ENCODE measurements at regions not wholly inside any gene's neighbourhood (a gene's known extent, or its start where the extent isn't known, plus 50 kb on each side); places are given as distances from the start of the nearest gene placed in this dataset.

DNA sequence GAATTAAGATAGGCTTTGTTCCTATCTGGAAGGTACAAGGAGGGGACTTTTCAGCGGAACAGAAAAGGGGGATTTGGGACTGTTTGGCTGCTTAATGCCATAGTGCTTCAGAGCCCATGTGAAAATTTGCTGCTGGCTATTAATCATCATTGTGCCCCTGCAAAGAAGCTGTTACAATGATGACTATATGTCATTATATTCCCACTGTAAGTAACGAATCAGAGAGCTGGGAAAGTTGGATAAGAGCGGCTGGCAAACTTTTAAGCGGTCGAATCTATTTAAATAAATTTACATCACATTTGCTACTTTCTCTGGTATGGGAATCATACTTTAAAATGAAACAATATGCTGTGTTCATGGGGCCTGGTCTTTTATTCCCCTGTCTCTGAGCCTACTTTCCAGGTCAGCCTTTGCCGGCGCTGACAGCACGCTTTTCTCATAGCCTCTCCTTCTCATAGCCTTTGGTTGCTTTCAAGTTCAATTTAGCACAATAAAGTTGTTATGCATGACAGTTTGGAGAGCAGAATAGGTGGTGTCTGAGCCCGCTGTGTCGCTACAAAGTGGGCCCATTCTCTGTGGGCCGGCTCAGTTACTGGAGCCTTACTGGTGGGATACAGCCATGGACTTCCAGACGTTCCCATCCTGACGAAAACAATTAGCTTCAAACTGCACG lies 271.2 kb upstream of the TMEM161B start:
- POLR2A ChIA-PET = no interaction called here
- no peak overlapping the region for H3K27ac ChIP-seq (ENCODE audit: extremely low read length, insufficient read depth, low read length)
- BruUV-seq (replicated peaks) = no TSS peak
- WGBS (ENCODE audit: low lambda C conversion rate) = 20% methylated on average over 14 of the region's 14 CpGs
- no peak overlapping the region for H3K4me3 ChIP-seq (replicated peaks in 1 of 3; ENCODE audit: insufficient read depth in 1 of 3, low read depth in 2 of 3, low read length in 3 of 3)
- H3K36me3 ChIP-seq (replicated peaks in 1 of 2; ENCODE audit: control insufficient read depth in 1 of 2, insufficient read depth in 2 of 2, low read length in 2 of 2) = no peaks in the 10 kb centered on the region
- H3K9ac ChIP-seq (ENCODE audit: insufficient read depth, low read depth, low read length) = no peak overlapping the region
- DNase-seq (ENCODE audit: low spot score) (no peak), ATAC-seq (no peak), FAIRE-seq (no peak)
- no peaks in the 10 kb centered on the region for H3K4me1 ChIP-seq (ENCODE audit: insufficient read depth, low read length)
- no peak for TF ChIP-seq CEBPG (CRISPR knock-in tag; IDR thresholded peaks at IDR 0.05)
- TF ChIP-seq MTF1 (CRISPR knock-in tag; IDR thresholded peaks at IDR 0.05) = no peak
- no peak for TF ChIP-seq HNF4G (IDR thresholded peaks at IDR 0.05; ENCODE audit: borderline replicate concordance, low read depth, low read length)
- TF ChIP-seq HNF4G (CRISPR knock-in tag; IDR thresholded peaks at IDR 0.05; ENCODE audit: borderline replicate concordance, low read depth) = no peak
- no peak for TF ChIP-seq ARID2 (CRISPR knock-in tag; IDR thresholded peaks at IDR 0.05; ENCODE audit: borderline replicate concordance)
- H3K79me2 ChIP-seq (ENCODE audit: insufficient read depth, low read length) = no peaks in the 10 kb centered on the region
- CTCF ChIA-PET (ENCODE audit: low intra/inter-chr PET ratio, low total read pairs) = no interaction called here
- H3K4me2 ChIP-seq (ENCODE audit: low read depth, low read length) = no peak overlapping the region
- no peaks in the 10 kb centered on the region for H4K20me1 ChIP-seq (ENCODE audit: insufficient read depth, low read length)
- no peak overlapping the region for H2AFZ ChIP-seq (ENCODE audit: low read length)
- in situ Hi-C loops (cut with HindIII; ENCODE audit: extremely low pct_ligation_motif_present, low pct_unique_long_range_greater_than_20kb) (no loop called here), intact Hi-C loops (cut with micrococcal nuclease; ENCODE audit: unreplicated experiment) (no loop called here)
- no peaks in the 10 kb centered on the region for H3K27me3 ChIP-seq (ENCODE audit: control insufficient read depth in 1 of 2, insufficient read depth in 2 of 2, low read length in 2 of 2)
- no peaks in the 10 kb centered on the region for H3K9me3 ChIP-seq (ENCODE audit: low read length)

GRCh38 chr5:88539026-88539425 lies 270.4 kb upstream of the TMEM161B start:
- in situ Hi-C loops (cut with HindIII; ENCODE audit: extremely low pct_ligation_motif_present, low pct_unique_long_range_greater_than_20kb) = no loop called here
- H3K27ac ChIP-seq (ENCODE audit: extremely low read length, insufficient read depth, low read length) = no peak overlapping the region
- no peak for DNase-seq (ENCODE audit: low spot score)
- H3K4me1 ChIP-seq (ENCODE audit: insufficient read depth, low read length) = no peaks in the 10 kb centered on the region
- no peak for FAIRE-seq
- H2AFZ ChIP-seq (ENCODE audit: low read length) = no peak overlapping the region
- no peak overlapping the region for H3K4me2 ChIP-seq (ENCODE audit: low read depth, low read length)
- H3K36me3 ChIP-seq (replicated peaks in 1 of 2; ENCODE audit: control insufficient read depth in 1 of 2, insufficient read depth in 2 of 2, low read length in 2 of 2) = no peaks in the 10 kb centered on the region
- H3K9ac ChIP-seq (ENCODE audit: insufficient read depth, low read depth, low read length) = no peak overlapping the region
- intact Hi-C loops (cut with micrococcal nuclease; ENCODE audit: unreplicated experiment) = no loop called here
- WGBS (ENCODE audit: low lambda C conversion rate) = 12% methylated on average over 4 of the region's 4 CpGs
- H3K79me2 ChIP-seq (ENCODE audit: insufficient read depth, low read length) = no peaks in the 10 kb centered on the region
- H3K4me3 ChIP-seq (replicated peaks in 1 of 3; ENCODE audit: insufficient read depth in 1 of 3, low read depth in 2 of 3, low read length in 3 of 3) = no peak overlapping the region
- no peaks in the 10 kb centered on the region for H3K27me3 ChIP-seq (ENCODE audit: control insufficient read depth in 1 of 2, insufficient read depth in 2 of 2, low read length in 2 of 2)
- no peaks in the 10 kb centered on the region for H4K20me1 ChIP-seq (ENCODE audit: insufficient read depth, low read length)
- CTCF ChIA-PET (ENCODE audit: low intra/inter-chr PET ratio, low total read pairs) = no interaction called here
- no peaks in the 10 kb centered on the region for H3K9me3 ChIP-seq (ENCODE audit: low read length)
- POLR2A ChIA-PET = no interaction called here
- no TSS peak for BruUV-seq (replicated peaks)
- ATAC-seq = no peak
- TF ChIP-seq ZBTB10 (CRISPR knock-in tag; IDR thresholded peaks at IDR 0.05; ENCODE audit: borderline replicate concordance) = no peak
- no peak for TF ChIP-seq PLRG1 (conservative IDR thresholded peaks at IDR 0.05)
- no peak for TF ChIP-seq SMAD1 (CRISPR knock-in tag; IDR thresholded peaks at IDR 0.05; ENCODE audit: borderline replicate concordance, low read depth)
- no peak for TF ChIP-seq ZNF850 (CRISPR knock-in tag; conservative IDR thresholded peaks at IDR 0.05)
- TF ChIP-seq, protein P1, sequence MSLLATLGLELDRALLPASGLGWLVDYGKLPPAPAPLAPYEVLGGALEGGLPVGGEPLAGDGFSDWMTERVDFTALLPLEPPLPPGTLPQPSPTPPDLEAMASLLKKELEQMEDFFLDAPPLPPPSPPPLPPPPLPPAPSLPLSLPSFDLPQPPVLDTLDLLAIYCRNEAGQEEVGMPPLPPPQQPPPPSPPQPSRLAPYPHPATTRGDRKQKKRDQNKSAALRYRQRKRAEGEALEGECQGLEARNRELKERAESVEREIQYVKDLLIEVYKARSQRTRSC (CRISPR knock-in tag; IDR thresholded peaks at IDR 0.05; ENCODE audit: low read depth) = no peak
- TF ChIP-seq KLF9 (CRISPR knock-in tag; IDR thresholded peaks at IDR 0.05; ENCODE audit: low read depth) = no peak
- no peak for TF ChIP-seq SMC3 (IDR thresholded peaks at IDR 0.05; ENCODE audit: low read length)
- TF ChIP-seq YEATS4 (CRISPR knock-in tag; IDR thresholded peaks at IDR 0.05; ENCODE audit: borderline replicate concordance) = no peak
- TF ChIP-seq MTA3 (CRISPR knock-in tag; IDR thresholded peaks at IDR 0.05) = no peak
- TF ChIP-seq HOXA7 (CRISPR knock-in tag; IDR thresholded peaks at IDR 0.05) = no peak
- no peak for TF ChIP-seq ZNF232 (CRISPR knock-in tag; IDR thresholded peaks at IDR 0.05; ENCODE audit: borderline replicate concordance)
- no peak for TF ChIP-seq CEBPB (IDR thresholded peaks at IDR 0.05; ENCODE audit: borderline replicate concordance, low read depth, low read length)
